RPMI8226 (cell line): ENCODE measurements at regions not wholly inside any gene's neighbourhood (a gene's known extent, or its start where the extent isn't known, plus 50 kb on each side); places are given as distances from the start of the nearest gene placed in this dataset.

Experiments
- DNase-seq: peaks from one replicate; pipeline ENCODE4 v3.0.0-alpha.2; 2015

GRCh38 chr5:124644138-124644537 lies 102.3 kb downstream of the ZNF608 start:
- no peak for DNase-seq

DNA sequence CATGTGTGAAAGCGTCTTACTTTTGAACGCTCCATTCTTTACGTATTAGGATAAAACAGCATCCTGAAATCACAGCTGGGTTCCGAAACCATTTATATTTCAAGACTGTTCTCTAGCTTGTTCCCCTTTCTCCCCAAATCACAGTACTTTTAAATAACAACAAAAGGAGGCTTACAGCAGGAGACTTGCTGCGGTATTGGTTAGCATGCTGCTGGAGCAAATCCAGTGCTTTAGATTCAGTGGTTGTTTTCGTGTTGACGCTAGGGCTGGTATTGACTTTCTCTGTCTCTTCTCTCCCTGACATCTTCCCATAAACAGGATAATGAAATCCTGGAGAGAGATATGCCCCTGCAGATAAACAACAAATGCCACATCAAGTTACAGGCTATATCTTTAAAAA lies 103.1 kb downstream of the ZNF608 start:
- no peak for DNase-seq

DNA sequence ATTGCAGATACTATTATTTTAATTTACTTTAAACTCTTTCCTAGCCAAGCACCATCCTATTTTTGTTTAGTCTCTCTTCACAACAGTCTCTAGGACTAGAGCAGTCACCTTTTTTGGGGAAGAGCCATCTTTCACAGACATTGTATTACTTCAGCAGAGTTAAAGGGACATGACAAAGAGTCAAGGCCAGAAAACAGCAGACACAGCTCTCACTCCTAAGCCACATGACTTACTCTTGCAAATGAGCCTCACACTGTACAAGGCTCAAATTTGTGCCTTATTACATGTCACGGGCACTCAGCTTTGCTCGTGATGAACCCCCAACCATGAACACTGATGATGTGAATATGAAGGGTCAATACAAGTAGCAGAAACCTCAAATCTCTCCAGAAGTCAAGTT lies 104.3 kb downstream of the ZNF608 start:
- DNase-seq: no peak

DNA sequence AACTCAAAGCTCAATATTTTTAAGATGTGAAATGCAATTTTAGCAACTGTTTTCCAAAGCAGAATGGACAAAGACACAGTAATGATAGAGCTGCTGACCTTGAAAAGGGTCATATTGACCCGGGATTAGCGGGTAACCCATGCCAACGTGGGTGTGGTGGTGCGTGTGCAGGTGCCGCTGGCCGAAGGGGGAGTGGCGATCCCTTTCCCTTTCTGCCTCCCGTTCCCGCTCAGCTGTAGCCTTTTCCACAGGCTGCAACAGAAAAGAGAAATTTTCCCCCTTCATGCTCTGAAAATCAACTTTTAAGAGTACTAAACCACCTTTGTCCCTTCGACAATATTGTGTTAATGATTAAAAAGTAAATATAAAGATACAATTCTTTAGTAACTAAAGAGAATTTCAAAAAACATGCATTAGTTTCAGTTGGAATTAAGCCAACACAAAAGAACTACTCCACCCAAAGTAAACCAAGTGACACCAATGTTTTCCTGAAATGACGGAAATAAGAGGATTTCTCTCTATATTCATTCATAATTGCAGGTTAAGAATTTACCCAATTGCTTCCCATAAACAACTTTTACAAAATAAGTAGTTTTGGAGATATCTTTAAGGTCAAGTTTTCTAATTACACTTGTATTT lies 105.2 kb downstream of the ZNF608 start:
- DNase-seq: no peak

GRCh38 chr5:124639095-124639665 lies 107.3 kb downstream of the ZNF608 start:
- DNase-seq: no peak

- no peak for DNase-seq
Observed at GRCh38 chr5:124637011-124637410, 109.4 kb downstream of the ZNF608 start.

DNA sequence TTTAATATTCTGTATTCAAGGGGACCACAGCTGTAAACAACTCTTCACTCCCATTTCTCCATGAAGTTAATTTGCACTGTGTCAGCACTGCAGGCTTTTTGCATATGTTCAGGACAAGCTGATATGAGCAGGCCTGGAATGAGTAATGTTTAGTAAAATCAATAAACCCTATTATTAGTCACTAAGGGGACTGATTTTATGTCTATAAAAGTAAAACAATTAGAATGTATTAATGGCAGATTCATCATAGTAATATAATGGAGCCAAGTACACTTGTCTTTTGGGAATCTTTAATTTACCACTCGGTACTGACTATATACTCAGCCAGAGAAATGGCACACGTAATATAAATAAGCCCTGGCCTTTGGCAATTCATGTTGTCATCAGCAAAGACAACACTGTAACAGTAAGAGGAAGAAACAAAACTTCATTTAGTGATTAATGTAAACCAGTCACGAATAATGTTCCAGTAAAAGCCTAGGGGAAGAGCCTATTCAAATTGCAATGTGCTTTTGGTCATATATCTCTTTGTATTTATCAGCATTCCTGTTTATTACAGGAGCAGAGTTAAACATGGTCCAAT lies 111.6 kb downstream of the ZNF608 start:
- DNase-seq: no peak

DNA sequence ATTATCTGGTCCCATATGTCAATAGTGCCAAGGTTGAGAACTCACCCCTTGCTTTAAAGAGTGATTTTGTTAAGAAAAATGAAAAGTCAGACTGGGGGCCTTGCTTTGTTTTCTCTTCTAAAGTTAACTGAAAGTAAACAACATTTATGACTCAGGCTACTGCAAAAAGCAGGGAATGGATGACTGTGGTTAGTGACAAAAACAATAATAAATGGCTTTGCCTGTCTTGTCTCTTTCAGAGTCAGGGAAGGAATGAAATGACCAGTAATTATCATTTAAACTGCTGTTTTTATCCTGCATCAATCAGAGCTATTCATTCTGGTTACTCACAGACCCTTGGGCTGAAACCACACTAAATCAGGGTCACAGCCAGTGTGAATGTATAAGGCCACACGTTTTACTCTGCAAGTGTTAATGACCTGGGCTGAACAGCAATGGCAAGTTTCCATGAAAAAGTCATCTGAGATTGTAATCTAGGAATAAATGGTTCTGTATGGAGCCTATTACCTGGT lies 112.2 kb downstream of the ZNF608 start:
- DNase-seq: no peak

- DNase-seq: no peak
Observed at GRCh38 chr5:124633209-124633608, 113.2 kb downstream of the ZNF608 start.

DNA sequence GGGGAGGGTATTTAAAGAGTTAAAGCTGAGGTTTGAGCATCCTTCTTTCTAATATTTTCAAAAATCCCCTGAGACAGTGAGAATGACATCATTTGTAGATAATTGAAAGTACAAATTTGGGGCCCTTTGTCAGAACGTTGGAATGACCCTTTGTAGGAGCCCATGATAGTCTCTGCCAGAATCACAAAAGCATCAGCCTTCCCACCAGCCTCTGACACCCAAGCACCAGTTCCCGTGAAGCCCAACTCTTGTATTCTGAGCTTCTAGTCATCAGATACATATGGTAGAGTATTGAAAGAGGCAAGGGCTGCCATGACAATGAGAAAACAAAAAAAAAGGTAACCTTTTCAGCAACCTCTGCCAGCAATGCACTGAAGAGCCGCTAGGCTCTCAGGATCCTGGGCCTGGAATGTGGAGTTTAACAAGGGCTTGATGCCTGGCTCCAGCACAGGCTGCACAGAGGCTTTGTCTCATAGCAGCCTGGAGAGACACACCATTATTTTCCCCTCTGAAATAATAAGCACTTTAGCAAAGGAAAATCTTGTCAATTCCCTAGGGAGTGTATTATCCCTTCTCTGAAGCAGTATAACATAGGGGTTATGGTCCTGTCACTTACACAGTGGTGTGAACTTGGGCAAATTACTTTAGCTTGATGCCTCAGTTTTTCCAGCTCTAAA lies 114.4 kb downstream of the ZNF608 start:
- no peak for DNase-seq

DNA sequence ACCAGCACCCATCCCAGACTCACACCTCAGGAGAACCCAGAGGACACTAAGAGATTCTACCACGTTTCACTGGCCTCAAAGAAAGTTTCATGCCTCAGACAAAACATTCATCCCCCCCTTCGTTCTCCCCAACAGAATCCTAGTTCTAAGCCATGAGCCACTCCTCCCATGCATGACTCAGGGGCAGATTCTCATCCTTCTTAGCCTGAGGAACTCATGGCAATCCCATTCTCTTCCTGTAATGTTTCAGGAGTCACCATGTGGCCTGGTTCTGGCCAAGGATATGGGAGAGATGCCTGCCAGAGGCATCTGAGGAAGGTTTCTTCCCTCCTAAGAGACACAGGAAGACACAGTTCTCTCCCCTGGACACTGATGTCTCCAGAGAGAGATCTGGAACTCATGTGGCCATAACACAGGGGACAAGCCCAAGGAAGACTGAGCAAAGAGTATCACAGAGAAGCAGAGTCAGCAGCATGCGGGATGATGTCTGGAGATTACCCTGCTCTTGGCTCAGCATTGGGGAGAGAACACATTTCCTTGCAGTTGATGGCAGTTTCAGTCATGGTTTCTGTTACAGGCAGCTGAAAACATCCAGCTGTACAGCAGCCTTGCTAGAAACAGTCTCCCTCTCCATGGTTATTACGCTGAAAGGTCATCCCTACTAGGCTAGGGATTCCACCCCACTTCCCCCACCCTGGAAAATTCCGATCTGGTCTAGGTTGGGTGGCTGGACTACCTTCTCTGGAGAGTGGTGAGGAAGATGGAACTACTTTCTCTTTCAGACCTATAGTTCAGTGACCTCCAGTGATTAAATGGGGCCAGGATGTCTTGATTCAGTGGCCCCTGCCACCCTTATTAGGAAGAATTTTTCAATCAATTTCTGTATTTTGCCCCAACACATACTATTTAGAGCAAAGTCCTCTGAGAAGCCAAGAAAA lies 115.4 kb downstream of the ZNF608 start:
- DNase-seq: no peak

- no peak for DNase-seq
Observed at GRCh38 chr5:124628721-124629596, 117.5 kb downstream of the ZNF608 start.

DNA sequence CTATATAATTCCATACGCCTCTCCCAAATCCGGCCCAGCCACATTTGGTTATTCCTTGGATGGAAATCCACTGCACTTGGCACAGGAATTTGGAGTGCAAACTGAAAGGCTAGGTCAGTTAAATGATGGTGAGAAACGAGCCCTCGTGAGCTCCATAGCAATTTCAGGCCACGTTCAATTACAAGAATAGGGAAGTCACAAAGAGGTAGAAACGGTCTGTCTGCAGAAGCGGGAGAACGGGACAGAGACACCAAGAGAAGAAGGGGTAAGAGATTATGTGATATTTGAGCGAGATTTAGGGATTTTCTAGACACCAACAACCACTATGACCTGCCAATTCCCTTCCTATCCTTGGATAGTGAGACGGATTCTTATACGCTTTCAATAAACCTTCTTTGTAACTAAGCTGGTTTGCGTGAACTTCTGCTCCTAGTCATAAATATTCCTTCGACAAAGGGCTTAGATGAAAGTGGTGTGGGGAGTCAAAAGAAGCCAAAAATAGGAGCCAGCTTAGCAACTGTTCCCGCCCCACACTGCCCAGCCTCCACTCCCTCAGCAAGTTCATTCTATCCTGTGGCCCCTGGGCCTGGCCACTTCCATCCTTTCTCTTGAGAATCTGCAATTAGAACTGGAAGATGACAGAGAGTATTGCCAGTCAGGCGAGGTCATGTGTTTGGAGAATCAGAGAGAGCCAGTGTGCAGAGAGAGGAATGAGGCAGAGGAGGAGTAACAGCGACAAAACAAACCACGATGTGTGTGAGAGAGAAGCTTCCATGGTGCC lies 118.4 kb downstream of the ZNF608 start:
- DNase-seq: no peak

- DNase-seq: no peak
Observed at GRCh38 chr5:124626053-124626452, 120.4 kb downstream of the ZNF608 start.

DNA sequence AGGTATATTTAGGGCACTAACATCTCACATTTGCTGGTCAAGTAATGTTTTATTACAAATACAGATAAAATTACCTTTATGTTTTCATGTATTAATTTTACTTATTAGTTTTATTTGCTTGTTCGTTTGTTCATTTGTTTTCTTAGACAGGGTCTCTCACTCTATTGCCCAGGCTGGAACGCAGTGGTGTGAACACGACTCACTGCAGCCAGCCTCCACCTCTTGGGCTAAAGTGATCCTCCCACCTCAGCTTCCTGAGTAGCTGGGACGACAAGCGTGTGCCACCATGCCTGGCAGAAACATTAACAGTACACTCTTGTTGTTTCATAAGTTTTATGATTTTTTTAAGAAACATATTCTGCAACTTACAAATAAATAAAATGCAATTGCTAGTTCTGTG lies 123.2 kb downstream of the ZNF608 start:
- DNase-seq: no peak

GRCh38 chr5:124622851-124623250 lies 123.6 kb downstream of the ZNF608 start:
- no peak for DNase-seq

- DNase-seq: no peak
Observed at GRCh38 chr5:124621279-124621678, 125.2 kb downstream of the ZNF608 start.

GRCh38 chr5:124620743-124621142 lies 125.7 kb downstream of the ZNF608 start:
- no peak for DNase-seq

- DNase-seq: no peak
Observed at GRCh38 chr5:124619121-124619520, 127.3 kb downstream of the ZNF608 start.

- DNase-seq: no peak
Observed at GRCh38 chr5:124617787-124618186, 128.7 kb downstream of the ZNF608 start.

- DNase-seq: no peak
Observed at GRCh38 chr5:124614836-124615385, 131.5 kb downstream of the ZNF608 start.
